ENCODE measurements at regions not wholly inside any gene's neighbourhood (a gene's known extent, or its start where the extent isn't known, plus 50 kb on each side); places are given as distances from the start of the nearest gene placed in this dataset.

DNA sequence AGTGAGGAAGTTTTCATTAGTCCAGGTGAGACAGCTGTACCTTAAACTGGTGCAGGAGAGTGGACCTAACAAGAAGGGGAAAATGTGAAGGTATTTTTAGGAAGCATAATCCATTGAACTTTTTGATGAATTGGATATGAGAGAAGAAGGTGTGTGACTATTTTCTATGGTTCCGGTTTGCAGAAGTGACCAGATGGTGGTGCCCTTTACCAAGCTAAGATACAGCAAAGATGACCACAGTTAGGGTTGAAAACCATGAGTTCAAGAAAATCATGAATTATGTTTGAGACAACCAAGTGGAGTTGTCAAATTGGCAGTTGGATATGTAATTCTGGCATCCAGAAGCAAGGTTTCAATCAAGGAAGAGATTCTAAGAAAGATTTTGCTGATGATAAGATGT, 61.9 kb upstream of the NRSN1 start:
- H3K9me3 ChIP-seq = no peaks in the 10 kb centered on the region
- no peaks in the 10 kb centered on the region for H3K27me3 ChIP-seq
- H3K4me3 ChIP-seq (ENCODE audit: low read depth, low read length) = no peak overlapping the region
- no peaks in the 10 kb centered on the region for H3K4me1 ChIP-seq
- TF ChIP-seq, protein P1, sequence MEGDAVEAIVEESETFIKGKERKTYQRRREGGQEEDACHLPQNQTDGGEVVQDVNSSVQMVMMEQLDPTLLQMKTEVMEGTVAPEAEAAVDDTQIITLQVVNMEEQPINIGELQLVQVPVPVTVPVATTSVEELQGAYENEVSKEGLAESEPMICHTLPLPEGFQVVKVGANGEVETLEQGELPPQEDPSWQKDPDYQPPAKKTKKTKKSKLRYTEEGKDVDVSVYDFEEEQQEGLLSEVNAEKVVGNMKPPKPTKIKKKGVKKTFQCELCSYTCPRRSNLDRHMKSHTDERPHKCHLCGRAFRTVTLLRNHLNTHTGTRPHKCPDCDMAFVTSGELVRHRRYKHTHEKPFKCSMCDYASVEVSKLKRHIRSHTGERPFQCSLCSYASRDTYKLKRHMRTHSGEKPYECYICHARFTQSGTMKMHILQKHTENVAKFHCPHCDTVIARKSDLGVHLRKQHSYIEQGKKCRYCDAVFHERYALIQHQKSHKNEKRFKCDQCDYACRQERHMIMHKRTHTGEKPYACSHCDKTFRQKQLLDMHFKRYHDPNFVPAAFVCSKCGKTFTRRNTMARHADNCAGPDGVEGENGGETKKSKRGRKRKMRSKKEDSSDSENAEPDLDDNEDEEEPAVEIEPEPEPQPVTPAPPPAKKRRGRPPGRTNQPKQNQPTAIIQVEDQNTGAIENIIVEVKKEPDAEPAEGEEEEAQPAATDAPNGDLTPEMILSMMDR (IDR thresholded peaks at IDR 0.05; ENCODE audit: low read depth, low read length) = peak; percentile 80
- no peaks in the 10 kb centered on the region for H3K36me3 ChIP-seq
- DNase-seq = peak; percentile 33

- Histone ChIP-seq H3K36me3 (no peaks in the 10 kb centered on the region), H3K27me3 (no peaks in the 10 kb centered on the region), H3K9me3 (no peaks in the 10 kb centered on the region), H3K4me1 (no peaks in the 10 kb centered on the region), H3K4me3 (ENCODE audit: low read depth, low read length) (no peak overlapping the region)
- TF ChIP-seq, protein P1 (IDR thresholded peaks at IDR 0.05; ENCODE audit: low read depth, low read length) = no peak
- no peak for DNase-seq
Measured at GRCh38 chr6:24064832-24065231, 61.2 kb upstream of the NRSN1 start.

DNA sequence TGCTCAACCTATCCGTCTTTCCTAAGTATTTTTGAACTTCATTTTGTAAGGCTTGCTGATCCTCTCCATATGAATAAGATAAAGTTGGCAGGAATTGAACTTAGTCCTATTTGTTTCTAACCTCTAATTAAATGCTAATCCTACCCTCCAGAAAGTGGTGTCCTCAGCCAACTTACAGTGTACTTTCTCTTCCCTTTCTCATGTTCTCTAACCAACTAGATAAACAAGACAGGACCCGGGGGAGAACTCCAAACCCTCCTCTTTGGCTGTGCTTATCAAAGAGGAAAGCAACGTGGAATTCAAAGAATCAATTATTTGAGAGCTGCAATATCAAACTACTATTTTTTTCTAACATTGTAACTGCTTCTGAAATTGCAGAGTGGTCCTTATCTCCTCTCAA, 56.5 kb upstream of the NRSN1 start:
- Histone ChIP-seq H3K4me3 (ENCODE audit: low read depth, low read length) (no peak overlapping the region), H3K4me1 (no peaks in the 10 kb centered on the region), H3K36me3 (no peaks in the 10 kb centered on the region), H3K27me3 (no peaks in the 10 kb centered on the region), H3K9me3 (no peaks in the 10 kb centered on the region)
- DNase-seq = no peak
- TF ChIP-seq, protein P1 (IDR thresholded peaks at IDR 0.05; ENCODE audit: low read depth, low read length) = no peak

GRCh38 chr6:24072038-24072746, 53.8 kb upstream of the NRSN1 start:
- TF ChIP-seq, protein P1 (IDR thresholded peaks at IDR 0.05; ENCODE audit: low read depth, low read length) = no peak
- Histone ChIP-seq H3K9me3 (no peaks in the 10 kb centered on the region), H3K36me3 (no peaks in the 10 kb centered on the region), H3K27me3 (no peaks in the 10 kb centered on the region), H3K4me1 (no peaks in the 10 kb centered on the region), H3K4me3 (ENCODE audit: low read depth, low read length) (no peak overlapping the region)
- DNase-seq = no peak

DNA sequence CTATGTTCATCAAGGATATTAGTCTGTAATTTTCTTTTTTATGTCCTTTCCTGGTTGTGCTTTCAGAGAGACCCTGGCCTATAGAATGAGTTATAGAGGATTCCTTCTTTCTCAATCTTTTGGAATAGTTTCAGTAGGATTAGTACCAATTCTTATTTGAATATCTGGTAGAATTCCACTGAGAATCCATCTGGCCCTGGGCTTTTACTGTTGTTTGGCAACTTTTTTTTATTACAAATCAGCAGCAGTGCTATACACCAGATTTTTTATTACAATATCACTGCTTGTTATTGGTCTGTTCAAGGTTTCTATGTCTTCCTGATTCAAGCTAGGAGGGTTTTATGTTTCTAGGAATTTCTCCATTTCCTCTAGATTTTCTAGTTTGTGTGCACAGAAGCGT, 50.0 kb upstream of the NRSN1 start:
- H3K4me1 ChIP-seq = no peaks in the 10 kb centered on the region
- H3K36me3 ChIP-seq = no peaks in the 10 kb centered on the region
- no peak for DNase-seq
- TF ChIP-seq, protein P1 (IDR thresholded peaks at IDR 0.05; ENCODE audit: low read depth, low read length) = no peak
- no peak overlapping the region for H3K4me3 ChIP-seq (ENCODE audit: low read depth, low read length)
- no peaks in the 10 kb centered on the region for H3K27me3 ChIP-seq
- no peaks in the 10 kb centered on the region for H3K9me3 ChIP-seq
